ENCODE measurements at regions not wholly inside any gene's neighbourhood (a gene's known extent, or its start where the extent isn't known, plus 50 kb on each side); places are given as distances from the start of the nearest gene placed in this dataset.

DNA sequence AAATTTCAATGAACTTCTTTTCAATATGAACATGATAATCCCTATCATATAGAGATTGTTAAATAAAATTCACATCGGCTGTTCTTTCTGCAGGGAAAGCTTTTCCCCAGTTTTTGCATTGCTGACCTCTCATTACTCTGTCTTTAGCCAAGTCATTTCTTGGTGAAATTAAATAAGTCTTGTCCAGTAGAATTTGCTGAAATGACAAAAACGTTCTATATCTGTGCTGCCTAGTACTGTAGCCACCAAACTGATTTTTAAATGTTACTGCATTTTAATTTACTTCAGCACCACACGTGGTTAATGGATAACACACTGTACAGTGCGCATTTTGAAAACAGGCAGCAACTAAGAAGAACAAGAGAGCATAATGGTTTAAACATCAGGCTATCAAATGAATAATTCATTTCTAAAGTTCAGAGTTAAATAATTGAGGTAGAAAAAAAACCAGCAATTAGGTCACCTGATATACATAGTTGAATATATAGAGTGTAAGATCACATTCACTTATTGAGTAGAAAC lies 178.9 kb downstream of the LIG4 start:
- no peak overlapping the region for H2AFZ ChIP-seq (ENCODE audit: low read depth)
- no peak overlapping the region for H3K4me2 ChIP-seq
- H3K9me3 ChIP-seq: no peaks in the 10 kb centered on the region
- WGBS (ENCODE audit: low lambda C conversion rate): 28% methylated on average over 4 of the region's 4 CpGs
- POLR2A ChIA-PET: no interaction called here
- TF ChIP-seq FOXM1 (IDR thresholded peaks at IDR 0.05; ENCODE audit: low read depth): no peak
- TF ChIP-seq NRF1 (IDR thresholded peaks at IDR 0.05; ENCODE audit: low read depth, low read length): no peak
- no peak for TF ChIP-seq TCF12 (IDR thresholded peaks at IDR 0.05)
- no peak for TF ChIP-seq JUND (IDR thresholded peaks at IDR 0.05)
- TF ChIP-seq, protein P1, sequence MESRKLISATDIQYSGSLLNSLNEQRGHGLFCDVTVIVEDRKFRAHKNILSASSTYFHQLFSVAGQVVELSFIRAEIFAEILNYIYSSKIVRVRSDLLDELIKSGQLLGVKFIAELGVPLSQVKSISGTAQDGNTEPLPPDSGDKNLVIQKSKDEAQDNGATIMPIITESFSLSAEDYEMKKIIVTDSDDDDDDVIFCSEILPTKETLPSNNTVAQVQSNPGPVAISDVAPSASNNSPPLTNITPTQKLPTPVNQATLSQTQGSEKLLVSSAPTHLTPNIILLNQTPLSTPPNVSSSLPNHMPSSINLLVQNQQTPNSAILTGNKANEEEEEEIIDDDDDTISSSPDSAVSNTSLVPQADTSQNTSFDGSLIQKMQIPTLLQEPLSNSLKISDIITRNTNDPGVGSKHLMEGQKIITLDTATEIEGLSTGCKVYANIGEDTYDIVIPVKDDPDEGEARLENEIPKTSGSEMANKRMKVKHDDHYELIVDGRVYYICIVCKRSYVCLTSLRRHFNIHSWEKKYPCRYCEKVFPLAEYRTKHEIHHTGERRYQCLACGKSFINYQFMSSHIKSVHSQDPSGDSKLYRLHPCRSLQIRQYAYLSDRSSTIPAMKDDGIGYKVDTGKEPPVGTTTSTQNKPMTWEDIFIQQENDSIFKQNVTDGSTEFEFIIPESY (IDR thresholded peaks at IDR 0.05; ENCODE audit: borderline replicate concordance, low read depth): no peak
- no peak for TF ChIP-seq FOXJ3 (CRISPR knock-in tag; IDR thresholded peaks at IDR 0.05)
- no peak for TF ChIP-seq YY1 (IDR thresholded peaks at IDR 0.05; ENCODE audit: low read depth)
- no peak for TF ChIP-seq MXI1 (IDR thresholded peaks at IDR 0.05; ENCODE audit: low read depth, low read length)
- TF ChIP-seq TAF1 (IDR thresholded peaks at IDR 0.05; ENCODE audit: borderline replicate concordance, low read depth, low read length): no peak
- TF ChIP-seq, protein P2, sequence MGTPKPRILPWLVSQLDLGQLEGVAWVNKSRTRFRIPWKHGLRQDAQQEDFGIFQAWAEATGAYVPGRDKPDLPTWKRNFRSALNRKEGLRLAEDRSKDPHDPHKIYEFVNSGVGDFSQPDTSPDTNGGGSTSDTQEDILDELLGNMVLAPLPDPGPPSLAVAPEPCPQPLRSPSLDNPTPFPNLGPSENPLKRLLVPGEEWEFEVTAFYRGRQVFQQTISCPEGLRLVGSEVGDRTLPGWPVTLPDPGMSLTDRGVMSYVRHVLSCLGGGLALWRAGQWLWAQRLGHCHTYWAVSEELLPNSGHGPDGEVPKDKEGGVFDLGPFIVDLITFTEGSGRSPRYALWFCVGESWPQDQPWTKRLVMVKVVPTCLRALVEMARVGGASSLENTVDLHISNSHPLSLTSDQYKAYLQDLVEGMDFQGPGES (IDR thresholded peaks at IDR 0.05; ENCODE audit: low read depth, low read length): no peak
- no peak for TF ChIP-seq NFIC (IDR thresholded peaks at IDR 0.05; ENCODE audit: borderline replicate concordance)
- no peak for TF ChIP-seq GATA2 (CRISPR knock-in tag; IDR thresholded peaks at IDR 0.05)
- no peak for TF ChIP-seq MEF2A (IDR thresholded peaks at IDR 0.05; ENCODE audit: borderline replicate concordance, low read depth)
- TF ChIP-seq CHD2 (IDR thresholded peaks at IDR 0.05; ENCODE audit: low read length, partially characterized antibody): no peak
- TF ChIP-seq, protein P3, sequence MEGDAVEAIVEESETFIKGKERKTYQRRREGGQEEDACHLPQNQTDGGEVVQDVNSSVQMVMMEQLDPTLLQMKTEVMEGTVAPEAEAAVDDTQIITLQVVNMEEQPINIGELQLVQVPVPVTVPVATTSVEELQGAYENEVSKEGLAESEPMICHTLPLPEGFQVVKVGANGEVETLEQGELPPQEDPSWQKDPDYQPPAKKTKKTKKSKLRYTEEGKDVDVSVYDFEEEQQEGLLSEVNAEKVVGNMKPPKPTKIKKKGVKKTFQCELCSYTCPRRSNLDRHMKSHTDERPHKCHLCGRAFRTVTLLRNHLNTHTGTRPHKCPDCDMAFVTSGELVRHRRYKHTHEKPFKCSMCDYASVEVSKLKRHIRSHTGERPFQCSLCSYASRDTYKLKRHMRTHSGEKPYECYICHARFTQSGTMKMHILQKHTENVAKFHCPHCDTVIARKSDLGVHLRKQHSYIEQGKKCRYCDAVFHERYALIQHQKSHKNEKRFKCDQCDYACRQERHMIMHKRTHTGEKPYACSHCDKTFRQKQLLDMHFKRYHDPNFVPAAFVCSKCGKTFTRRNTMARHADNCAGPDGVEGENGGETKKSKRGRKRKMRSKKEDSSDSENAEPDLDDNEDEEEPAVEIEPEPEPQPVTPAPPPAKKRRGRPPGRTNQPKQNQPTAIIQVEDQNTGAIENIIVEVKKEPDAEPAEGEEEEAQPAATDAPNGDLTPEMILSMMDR (IDR thresholded peaks at IDR 0.05): no peak
- TF ChIP-seq, protein P4, sequence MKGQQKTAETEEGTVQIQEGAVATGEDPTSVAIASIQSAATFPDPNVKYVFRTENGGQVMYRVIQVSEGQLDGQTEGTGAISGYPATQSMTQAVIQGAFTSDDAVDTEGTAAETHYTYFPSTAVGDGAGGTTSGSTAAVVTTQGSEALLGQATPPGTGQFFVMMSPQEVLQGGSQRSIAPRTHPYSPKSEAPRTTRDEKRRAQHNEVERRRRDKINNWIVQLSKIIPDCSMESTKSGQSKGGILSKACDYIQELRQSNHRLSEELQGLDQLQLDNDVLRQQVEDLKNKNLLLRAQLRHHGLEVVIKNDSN (IDR thresholded peaks at IDR 0.05; ENCODE audit: borderline replicate concordance, low read depth): no peak
- H3K79me2 ChIP-seq (ENCODE audit: insufficient read depth): no peaks in the 10 kb centered on the region
- no peaks in the 10 kb centered on the region for H3K4me1 ChIP-seq (ENCODE audit: control insufficient read depth in 1 of 2, insufficient read depth in 2 of 2, low read depth in 1 of 2, low read length in 1 of 2)
- CTCF ChIA-PET: interaction anchor here (1.7 kb wide), 1 partner anchor 12 kb away, joined by 4 read pairs; no protein-coding TSS in a partner anchor
- H3K27me3 ChIP-seq (ENCODE audit: insufficient read depth): peaks cover 5% of the 10 kb centered on the region; the same call in 1 of the 2 replicates
- H3K9ac ChIP-seq: no peak overlapping the region
- H3K4me3 ChIP-seq (ENCODE audit: low read depth in 2 of 2, low read length in 1 of 2): no peak overlapping the region
- H3K27ac ChIP-seq (ENCODE audit: low read depth in 2 of 2, low read length in 1 of 2): no peak overlapping the region
- H3F3A ChIP-seq (replicated peaks; ENCODE audit: insufficient read depth): no peaks in the 10 kb centered on the region
- no peaks in the 10 kb centered on the region for H3K36me3 ChIP-seq (replicated peaks in 1 of 2; ENCODE audit: control insufficient read depth in 1 of 2, insufficient read depth in 2 of 2, low read length in 1 of 2)
- no peaks in the 10 kb centered on the region for H4K20me1 ChIP-seq (ENCODE audit: insufficient read depth)
- no peaks in the 10 kb centered on the region for H3K9me2 ChIP-seq
- DNase-seq: no peak
